GM12891 (cell line): ENCODE measurements at regions not wholly inside any gene's neighbourhood (a gene's known extent, or its start where the extent isn't known, plus 50 kb on each side); places are given as distances from the start of the nearest gene placed in this dataset.

Experiments used
- PAX5 ChIP-seq: IDR thresholded peaks from 2 replicates; pipeline ENCODE4 v1.6.1; 2011; ENCODE audit warnings: low read length, moderate library complexity, mild to moderate bottlenecking; ENCODE audit not compliant: insufficient read depth, severe bottlenecking
- POLR2A ChIP-seq: IDR thresholded peaks from 2 replicates; pipeline ENCODE4 v1.6.1; 2011; ENCODE audit warnings: low read depth, low read length, control low read depth
- POLR2AphosphoS5 ChIP-seq: IDR thresholded peaks from 2 replicates; pipeline ENCODE4 v1.6.1; 2011; ENCODE audit warnings: low read depth, low read length, control low read depth
- POU2F2 ChIP-seq: IDR thresholded peaks from 2 replicates; pipeline ENCODE4 v1.6.1; 2011; ENCODE audit warnings: low read depth, mild to moderate bottlenecking, control low read depth, low read length, moderate library complexity
- TAF1 ChIP-seq: IDR thresholded peaks from 2 replicates; pipeline ENCODE4 v1.6.1; 2011; ENCODE audit warnings: low read depth, low read length, control low read depth

GRCh38 chrX:3449287-3449686, 102.8 kb upstream of the MXRA5 start:
- no peak for TF ChIP-seq POU2F2
- no peak for TF ChIP-seq POLR2AphosphoS5
- no peak for TF ChIP-seq PAX5
- no peak for TF ChIP-seq POLR2A
- no peak for TF ChIP-seq TAF1
